Activated T-cell treated with anti-CD3 and anti-CD28 coated beads, Interleukin-2, amount 50 U/mL, for 4 hours (primary cell): ENCODE measurements at regions not wholly inside any gene's neighbourhood (a gene's known extent, or its start where the extent isn't known, plus 50 kb on each side); places are given as distances from the start of the nearest gene placed in this dataset.

Source experiments
- ATAC-seq, 2 donors: fragments of 200-7000 bp; cut with Tn5 transposase; one replicate each; pipeline ENCODE4 v1.10.0; 2021
- DNase-seq: peaks from one replicate; pipeline ENCODE4 v3.0.0-alpha.2; 2020
- H3K27me3 Mint-ChIP-seq: one replicate; pipeline ENCODE4 v1.8.0; 2021; ENCODE audit warnings: low read depth, mixed read lengths
- H3K36me3 Mint-ChIP-seq: one replicate; pipeline ENCODE4 v1.8.0; 2022; ENCODE audit warnings: mixed read lengths; ENCODE audit not compliant: insufficient read depth
- H3K4me1 Mint-ChIP-seq: one replicate; pipeline ENCODE4 v1.8.0; 2021; ENCODE audit warnings: low read depth, mixed read lengths
- H3K4me3 Mint-ChIP-seq: one replicate; pipeline ENCODE4 v1.8.0; 2021; ENCODE audit warnings: mild to moderate bottlenecking, moderate library complexity, mixed read lengths
- H3K9me3 Mint-ChIP-seq: one replicate; pipeline ENCODE4 v1.8.0; 2021; ENCODE audit warnings: mixed read lengths

DNA sequence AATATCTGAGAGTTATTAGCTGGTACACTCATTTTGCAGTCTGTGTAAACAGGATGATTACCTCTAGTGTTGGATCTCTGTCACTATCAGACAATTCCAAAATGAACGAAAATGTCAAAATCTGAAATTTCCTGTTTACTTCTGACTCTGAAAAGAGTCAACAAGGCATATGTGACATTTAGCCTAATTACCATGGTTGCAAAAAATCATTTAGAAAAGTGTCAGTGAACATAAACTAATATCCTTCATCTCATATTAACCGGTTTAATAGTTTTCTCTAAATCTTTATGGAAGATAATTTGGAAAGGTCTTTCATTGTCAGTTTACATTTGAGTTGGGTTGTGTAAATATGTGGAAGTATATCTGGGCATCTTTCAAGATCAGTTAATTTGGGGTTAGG lies 431.8 kb upstream of the HSF2 start:
- no peaks in the 10 kb centered on the region for H3K9me3 Mint-ChIP-seq
- H3K36me3 Mint-ChIP-seq: no peaks in the 10 kb centered on the region
- H3K27me3 Mint-ChIP-seq: no peaks in the 10 kb centered on the region
- no peak overlapping the region for H3K4me3 Mint-ChIP-seq
- peaks cover 2% of the 10 kb centered on the region for H3K4me1 Mint-ChIP-seq
- no peak for ATAC-seq
- no peak for DNase-seq

DNA sequence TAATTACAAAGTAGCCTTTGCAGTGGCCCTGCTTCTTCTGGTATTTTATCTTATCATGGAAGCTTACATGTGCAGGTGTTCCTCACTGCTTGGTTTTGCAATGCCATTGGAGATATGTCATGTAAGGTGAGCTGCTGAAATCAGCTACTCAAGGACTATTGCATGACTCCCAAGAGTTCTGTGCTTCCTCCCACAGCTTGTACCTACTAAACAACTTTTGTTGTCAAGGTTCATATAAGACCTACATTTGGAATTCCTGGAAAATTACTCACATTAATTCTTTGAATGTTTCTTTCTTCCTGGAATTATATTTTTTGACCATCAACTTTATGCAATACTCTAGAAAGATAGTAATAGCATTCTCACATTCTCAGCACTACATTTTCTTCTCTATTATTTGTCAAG lies 427.5 kb upstream of the HSF2 start:
- H3K4me1 Mint-ChIP-seq: peaks cover 2% of the 10 kb centered on the region
- no peak overlapping the region for H3K4me3 Mint-ChIP-seq
- no peaks in the 10 kb centered on the region for H3K27me3 Mint-ChIP-seq
- H3K36me3 Mint-ChIP-seq: no peaks in the 10 kb centered on the region
- no peaks in the 10 kb centered on the region for H3K9me3 Mint-ChIP-seq
- DNase-seq (no peak), ATAC-seq (no peak)

DNA sequence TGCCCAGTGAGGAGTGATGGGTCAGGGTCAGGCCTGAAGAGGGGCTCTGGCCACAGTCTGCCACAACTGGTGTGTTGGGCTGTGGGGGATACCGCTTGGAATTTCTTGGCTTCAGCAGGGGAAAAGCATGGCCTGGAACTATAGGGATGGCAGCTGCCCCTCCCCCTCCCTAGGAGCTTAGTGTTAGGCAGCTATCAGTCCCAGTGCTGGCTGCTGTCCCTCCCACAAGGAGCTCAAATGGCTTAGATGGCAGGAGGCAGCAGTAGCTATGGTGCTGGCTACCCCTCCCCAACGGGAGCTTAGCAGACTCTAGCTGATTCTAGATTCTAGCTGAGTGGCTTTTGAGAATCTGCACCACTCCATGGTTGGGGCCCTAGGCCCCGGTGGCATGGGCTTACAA lies 414.5 kb upstream of the HSF2 start:
- no peak for ATAC-seq
- Mint-ChIP-seq H3K9me3 (peaks cover 10% of the 10 kb centered on the region), H3K36me3 (no peaks in the 10 kb centered on the region), H3K4me1 (no peaks in the 10 kb centered on the region), H3K27me3 (no peaks in the 10 kb centered on the region), H3K4me3 (no peak overlapping the region)
- DNase-seq: no peak

DNA sequence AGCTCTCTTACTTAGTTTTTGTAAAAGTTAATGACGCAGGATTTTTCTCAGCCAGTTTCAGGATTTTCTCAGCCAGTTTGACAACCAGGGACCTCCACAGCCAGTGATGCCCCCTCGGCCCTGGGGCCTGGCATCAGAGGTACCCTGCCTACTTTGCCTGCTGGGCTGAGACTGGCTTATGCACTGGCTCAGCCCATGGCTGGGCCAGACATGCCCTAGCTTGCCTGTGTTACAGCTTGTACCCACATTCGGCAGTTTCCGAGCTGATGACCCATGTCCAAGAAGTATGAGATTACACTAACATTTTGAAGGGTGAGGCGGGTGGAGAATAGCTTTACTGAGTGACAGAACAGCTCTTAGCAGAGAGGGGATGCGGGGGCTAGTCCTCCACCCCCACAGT lies 406.1 kb upstream of the HSF2 start:
- ATAC-seq (no peak), DNase-seq (no peak)
- Mint-ChIP-seq H3K4me3 (no peak overlapping the region), H3K27me3 (no peaks in the 10 kb centered on the region), H3K9me3 (no peaks in the 10 kb centered on the region), H3K4me1 (no peaks in the 10 kb centered on the region), H3K36me3 (no peaks in the 10 kb centered on the region)

DNA sequence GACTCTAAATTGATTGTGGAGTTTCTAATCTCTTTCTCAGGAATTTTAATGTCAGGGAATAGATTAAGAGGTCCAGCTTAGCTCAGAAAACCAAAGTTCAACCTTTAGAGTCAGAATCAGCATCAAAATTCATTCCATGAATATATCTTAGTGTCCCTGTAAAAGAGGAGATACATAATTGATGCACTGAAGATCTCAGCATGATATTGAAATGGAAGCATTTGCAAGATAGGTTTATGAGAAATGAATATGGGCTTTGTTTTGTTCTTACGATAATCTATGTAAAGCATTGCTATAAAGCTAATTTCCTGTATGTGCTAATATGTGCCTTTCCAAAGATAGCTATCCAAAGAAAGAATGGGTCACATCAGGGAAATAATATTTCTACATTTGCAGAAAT lies 404.5 kb upstream of the HSF2 start:
- Mint-ChIP-seq H3K4me1 (no peaks in the 10 kb centered on the region), H3K4me3 (no peak overlapping the region)
- ATAC-seq: no peak

DNA sequence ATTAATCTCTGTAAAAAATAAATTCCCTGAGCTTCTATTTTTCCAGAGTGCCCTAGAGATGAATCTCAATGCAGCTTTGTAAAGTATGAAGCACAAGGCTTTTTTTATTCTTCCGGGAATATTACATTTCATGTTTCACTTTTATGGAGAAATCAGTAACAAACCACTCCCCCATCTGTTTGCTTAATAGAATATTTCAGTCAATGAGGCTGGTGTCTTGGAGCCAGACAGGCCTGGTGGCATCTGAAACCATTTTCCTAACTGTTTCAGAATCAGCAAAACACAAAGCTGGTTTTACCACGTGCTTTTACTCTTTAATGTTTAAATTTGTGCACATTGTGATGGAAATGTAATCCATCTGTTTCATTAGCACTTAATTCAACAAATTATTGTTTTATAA lies 400.8 kb upstream of the HSF2 start:
- no peaks in the 10 kb centered on the region for H3K36me3 Mint-ChIP-seq
- H3K4me1 Mint-ChIP-seq: no peaks in the 10 kb centered on the region
- no peaks in the 10 kb centered on the region for H3K27me3 Mint-ChIP-seq
- no peaks in the 10 kb centered on the region for H3K9me3 Mint-ChIP-seq
- no peak for DNase-seq
- no peak overlapping the region for H3K4me3 Mint-ChIP-seq
- no peak for ATAC-seq

More for the DNA sequence above, 404.5 kb upstream of the HSF2 start:
- no peaks in the 10 kb centered on the region for H3K36me3 Mint-ChIP-seq
- no peak for DNase-seq
- H3K9me3 Mint-ChIP-seq: no peaks in the 10 kb centered on the region
- H3K27me3 Mint-ChIP-seq: no peaks in the 10 kb centered on the region

DNA sequence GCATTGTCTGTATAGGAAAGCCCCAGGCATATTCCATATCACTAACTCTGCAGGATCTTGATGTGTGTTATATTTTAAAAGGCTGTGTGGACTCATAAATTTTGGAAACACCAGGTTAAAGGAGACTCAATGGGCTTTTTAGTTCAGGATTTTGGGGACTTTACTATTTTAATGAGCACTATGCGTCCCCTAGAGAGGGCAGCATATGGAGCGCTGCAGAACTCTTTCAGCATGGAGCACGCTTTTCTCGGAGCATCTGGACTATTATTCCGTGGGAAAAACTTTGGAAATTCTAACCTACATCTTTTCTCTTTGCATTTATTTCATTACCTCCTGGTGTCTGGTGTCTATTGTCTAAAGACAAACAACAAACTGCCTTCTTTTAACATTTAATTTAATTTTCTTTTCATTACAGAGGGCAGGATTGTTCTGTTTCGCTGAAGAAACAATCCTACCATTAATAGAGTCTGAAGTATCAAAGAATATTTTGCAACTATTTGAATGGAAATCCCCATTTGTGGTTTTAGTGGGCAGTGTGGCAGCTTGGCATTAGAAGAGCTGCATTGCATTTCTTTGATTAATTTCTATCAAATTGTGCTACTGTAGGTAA lies 399.9 kb upstream of the HSF2 start:
- no peak for ATAC-seq
- H3K9me3 Mint-ChIP-seq: no peaks in the 10 kb centered on the region

DNA sequence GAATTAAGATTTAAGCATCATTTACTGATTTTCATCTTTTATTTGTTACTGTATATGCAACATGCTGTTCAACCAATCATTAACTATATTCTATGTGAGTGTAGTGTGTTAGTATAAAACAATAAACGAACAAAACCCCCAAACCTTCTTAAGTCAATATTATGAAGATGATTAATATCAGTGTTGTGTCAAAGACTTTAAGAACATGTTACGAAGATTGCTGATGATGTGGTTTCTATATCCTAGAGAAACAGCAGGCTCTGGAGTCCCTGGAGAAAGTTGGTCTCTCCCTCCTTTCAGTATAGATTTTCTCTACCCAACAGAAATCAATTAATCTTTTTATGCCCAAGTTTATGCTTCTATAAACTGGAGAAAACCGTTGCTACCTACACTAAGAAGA lies 393.8 kb upstream of the HSF2 start:
- ATAC-seq: no peak
- Mint-ChIP-seq H3K36me3 (no peaks in the 10 kb centered on the region), H3K4me3 (no peak overlapping the region), H3K4me1 (peaks cover 3% of the 10 kb centered on the region), H3K9me3 (no peaks in the 10 kb centered on the region), H3K27me3 (no peaks in the 10 kb centered on the region)
- DNase-seq: no peak

More for the DNA sequence above, 399.9 kb upstream of the HSF2 start:
- H3K36me3 Mint-ChIP-seq: no peaks in the 10 kb centered on the region
- no peaks in the 10 kb centered on the region for H3K4me1 Mint-ChIP-seq
- DNase-seq: no peak
- H3K4me3 Mint-ChIP-seq: no peak overlapping the region
- no peaks in the 10 kb centered on the region for H3K27me3 Mint-ChIP-seq

DNA sequence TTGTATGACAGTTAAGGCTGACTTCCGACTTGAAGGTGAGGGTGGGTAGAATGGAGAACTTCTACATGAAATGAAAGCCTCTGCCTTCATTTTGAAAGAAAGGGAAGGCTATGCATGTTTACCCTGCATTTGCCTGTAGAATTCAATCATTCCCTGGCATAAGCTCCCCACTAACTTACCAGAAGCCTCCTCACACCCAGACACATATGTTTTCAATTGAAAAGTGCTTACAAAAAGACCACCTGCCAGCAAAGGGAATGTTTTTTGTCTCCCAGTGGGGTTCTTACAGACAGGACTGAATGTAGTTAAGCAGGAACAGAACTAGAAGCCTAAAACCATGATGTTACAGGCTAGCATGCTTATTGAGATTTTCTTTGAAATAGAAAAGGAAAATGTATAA lies 392.1 kb upstream of the HSF2 start:
- Mint-ChIP-seq H3K36me3 (no peaks in the 10 kb centered on the region), H3K27me3 (no peaks in the 10 kb centered on the region), H3K9me3 (no peaks in the 10 kb centered on the region), H3K4me1 (peaks cover 3% of the 10 kb centered on the region), H3K4me3 (no peak overlapping the region)
- DNase-seq (no peak), ATAC-seq (no peak)

DNA sequence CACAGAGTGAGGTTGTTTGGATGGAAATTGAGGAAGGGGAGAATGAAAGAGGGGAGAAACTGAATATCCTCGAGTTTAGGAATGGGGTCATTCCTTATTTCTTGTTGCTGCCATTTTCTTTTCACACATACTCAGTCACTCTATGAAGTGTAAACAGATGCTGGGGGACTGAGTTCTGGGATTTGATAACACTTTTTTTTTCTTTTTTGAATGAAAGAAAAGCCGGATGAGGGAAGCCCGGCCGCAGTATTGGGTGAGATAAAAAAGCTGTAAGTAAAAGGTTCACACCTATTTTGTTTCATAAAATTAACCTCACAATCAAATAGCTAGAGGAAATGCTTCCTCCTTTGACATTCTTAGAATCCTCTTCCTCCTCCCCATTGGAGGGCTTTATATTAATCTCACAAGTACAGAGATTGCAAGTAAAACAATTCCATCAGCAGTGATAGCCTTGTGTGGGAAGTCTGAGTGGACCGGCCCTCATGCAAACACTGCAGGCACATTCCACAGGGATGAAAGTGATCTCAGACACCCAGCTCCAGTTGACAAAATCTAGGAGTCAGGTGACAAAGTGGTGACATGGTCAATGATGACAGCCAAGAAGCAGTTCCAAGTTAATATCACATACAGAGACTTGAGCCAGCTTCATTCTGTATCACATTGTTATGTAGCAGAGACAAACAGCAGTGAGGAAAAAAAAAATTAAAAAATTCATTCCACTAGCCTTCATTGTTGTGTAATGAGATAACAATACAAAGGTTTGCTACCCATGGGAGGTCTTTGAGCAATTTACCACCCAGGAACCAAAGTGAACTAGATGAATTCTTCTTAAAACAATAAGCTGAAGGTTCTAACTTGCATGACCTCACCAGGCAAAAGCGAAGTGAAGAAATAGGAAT lies 391.1 kb upstream of the HSF2 start:
- Mint-ChIP-seq H3K36me3 (no peaks in the 10 kb centered on the region), H3K4me1 (peaks cover 3% of the 10 kb centered on the region), H3K27me3 (no peaks in the 10 kb centered on the region), H3K4me3 (no peak overlapping the region), H3K9me3 (no peaks in the 10 kb centered on the region)
- DNase-seq (no peak), ATAC-seq (no peak)

DNA sequence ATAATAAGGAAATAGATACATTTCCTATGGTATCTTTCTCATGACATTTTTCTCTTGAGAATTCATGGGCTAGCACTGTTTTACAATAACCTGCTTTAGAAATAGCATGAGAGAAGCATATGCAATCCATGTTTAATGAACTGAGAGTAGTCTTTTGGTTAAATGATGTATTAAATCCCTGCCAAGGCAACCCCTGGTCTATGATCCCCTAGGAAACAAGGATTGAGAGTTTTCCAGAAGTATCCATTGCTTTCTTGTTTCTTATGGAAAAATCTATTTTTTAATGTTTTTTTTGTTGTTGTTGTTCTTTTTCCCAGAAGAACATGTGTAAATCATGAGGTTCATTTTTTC lies 390.5 kb upstream of the HSF2 start:
- H3K4me1 Mint-ChIP-seq: peaks cover 3% of the 10 kb centered on the region

DNA sequence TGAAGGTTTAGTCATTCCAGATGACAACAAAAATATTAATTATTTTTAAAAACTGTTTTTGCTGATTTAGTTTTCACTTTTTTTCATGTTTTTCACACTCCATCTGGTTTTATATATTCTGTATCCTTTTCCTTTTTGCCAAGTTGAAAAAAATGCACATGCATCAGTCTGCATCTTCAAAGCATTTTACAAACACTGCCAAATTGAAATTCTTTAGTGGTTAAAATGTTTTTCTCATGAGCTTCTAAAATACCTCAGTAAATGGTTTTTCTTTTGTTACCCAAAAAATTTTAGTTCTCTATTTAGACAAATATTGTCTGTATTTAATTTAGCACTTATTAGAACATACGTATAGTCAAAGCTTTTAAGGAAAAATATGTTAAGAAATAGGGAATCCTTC lies 386.9 kb upstream of the HSF2 start:
- peaks cover 3% of the 10 kb centered on the region for H3K4me1 Mint-ChIP-seq
- DNase-seq (no peak), ATAC-seq (no peak)
- no peaks in the 10 kb centered on the region for H3K27me3 Mint-ChIP-seq
- H3K4me3 Mint-ChIP-seq: no peak overlapping the region
- H3K36me3 Mint-ChIP-seq: no peaks in the 10 kb centered on the region
- no peaks in the 10 kb centered on the region for H3K9me3 Mint-ChIP-seq

More for the DNA sequence above, 390.5 kb upstream of the HSF2 start:
- H3K4me3 Mint-ChIP-seq: no peak overlapping the region
- H3K9me3 Mint-ChIP-seq: no peaks in the 10 kb centered on the region
- ATAC-seq (no peak), DNase-seq (no peak)
- H3K27me3 Mint-ChIP-seq: no peaks in the 10 kb centered on the region
- H3K36me3 Mint-ChIP-seq: no peaks in the 10 kb centered on the region

DNA sequence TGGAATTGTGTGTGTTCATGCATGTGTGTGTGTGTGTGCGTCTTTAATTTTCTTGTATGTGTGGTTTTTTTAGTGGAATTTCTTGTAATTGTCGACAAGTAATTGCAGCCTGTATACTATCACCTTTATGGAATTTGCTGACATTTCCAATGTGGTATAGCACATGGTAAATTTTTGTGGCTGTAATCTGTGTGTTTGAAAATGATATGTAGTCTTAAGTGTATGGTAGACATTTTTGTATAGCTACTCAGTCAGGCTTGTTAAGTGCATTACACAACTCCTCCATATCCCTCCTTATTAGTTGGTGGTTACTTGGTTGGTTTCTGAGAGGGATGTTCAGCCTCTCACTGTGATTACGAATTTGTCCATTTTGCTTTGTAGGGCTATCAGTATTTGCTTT lies 384.5 kb upstream of the HSF2 start:
- H3K36me3 Mint-ChIP-seq: no peaks in the 10 kb centered on the region
- H3K27me3 Mint-ChIP-seq: no peaks in the 10 kb centered on the region
- ATAC-seq: no peak
- no peak overlapping the region for H3K4me3 Mint-ChIP-seq
- DNase-seq: no peak
- H3K4me1 Mint-ChIP-seq: no peaks in the 10 kb centered on the region
- no peaks in the 10 kb centered on the region for H3K9me3 Mint-ChIP-seq

DNA sequence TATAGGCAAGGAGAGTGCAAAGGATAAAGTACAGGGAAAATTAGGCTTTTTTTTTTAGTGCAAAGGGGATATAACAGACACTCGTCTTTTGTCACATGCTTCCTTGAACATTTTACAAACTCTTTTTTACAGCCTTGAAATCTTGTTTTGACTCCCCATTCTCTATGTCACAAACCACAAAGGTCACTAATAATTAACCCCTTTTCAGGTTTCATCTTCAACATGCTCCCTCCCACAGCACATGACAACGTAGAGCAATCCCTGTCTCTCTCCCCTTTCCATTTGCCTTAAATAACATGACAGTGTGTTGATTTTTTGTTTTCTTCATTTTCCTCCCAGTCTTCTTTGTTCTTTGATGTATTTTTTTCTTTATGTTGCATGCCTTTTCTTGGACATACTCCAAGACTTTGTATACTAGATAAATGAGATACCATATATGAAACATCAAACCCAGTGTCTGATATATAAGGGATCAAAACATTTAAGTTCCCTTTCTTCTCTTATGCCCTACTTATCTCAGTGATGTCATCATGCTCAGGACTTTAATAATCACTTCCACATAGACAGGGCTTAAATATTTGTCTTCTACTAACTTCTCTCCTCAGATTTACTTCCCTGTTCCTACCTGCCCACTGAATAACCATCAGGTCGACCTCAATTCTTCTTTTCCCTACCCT lies 378.7 kb upstream of the HSF2 start:
- Mint-ChIP-seq H3K4me1 (peaks cover 4% of the 10 kb centered on the region), H3K4me3 (no peak overlapping the region), H3K36me3 (no peaks in the 10 kb centered on the region), H3K9me3 (no peaks in the 10 kb centered on the region), H3K27me3 (no peaks in the 10 kb centered on the region)
- DNase-seq (no peak), ATAC-seq (no peak)

DNA sequence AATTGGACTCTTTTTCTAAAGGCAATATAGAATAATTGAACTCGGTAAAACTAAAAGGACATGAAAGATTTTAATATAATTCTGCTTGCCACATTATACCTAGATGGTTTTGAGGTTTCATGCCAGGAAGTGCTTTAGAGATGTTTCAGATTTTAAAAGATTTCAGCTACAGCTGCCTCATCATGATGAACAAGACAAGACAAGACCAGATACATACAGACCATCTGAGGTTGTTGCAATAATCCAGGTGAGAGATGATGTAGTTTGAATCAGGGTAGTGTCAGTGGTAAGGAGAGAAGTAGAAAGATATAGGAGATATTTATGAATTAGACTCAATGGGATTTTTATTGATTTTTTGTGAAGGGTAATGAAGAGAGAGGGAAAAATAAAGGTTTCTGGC lies 374.3 kb upstream of the HSF2 start:
- H3K9me3 Mint-ChIP-seq: no peaks in the 10 kb centered on the region
- H3K36me3 Mint-ChIP-seq: no peaks in the 10 kb centered on the region
- H3K4me1 Mint-ChIP-seq: peaks cover 4% of the 10 kb centered on the region
- no peaks in the 10 kb centered on the region for H3K27me3 Mint-ChIP-seq
- H3K4me3 Mint-ChIP-seq: no peak overlapping the region
- DNase-seq (no peak), ATAC-seq (no peak)
